ENCODE measurements at regions not wholly inside any gene's neighbourhood (a gene's known extent, or its start where the extent isn't known, plus 50 kb on each side); places are given as distances from the start of the nearest gene placed in this dataset.

GRCh38 chr14:71449316-71450055 lies 482.7 kb upstream of the RGS6 start:
- Mint-ChIP-seq H3K27ac (peak overlapping the region; percentile 44), H3K27me3 (ENCODE audit: insufficient read depth) (no peaks in the 10 kb centered on the region), H3K9me3 (peaks cover 7% of the 10 kb centered on the region; the same call in 1 of the 2 replicates), H3K36me3 (ENCODE audit: low read depth) (peaks cover 4% of the 10 kb centered on the region), H3K4me3 (no peak overlapping the region), H3K4me1 (ENCODE audit: low read depth) (peaks cover 83% of the 10 kb centered on the region)
- no peak for TF ChIP-seq CTCF (IDR thresholded peaks at IDR 0.05)
- no peak for DNase-seq

- Mint-ChIP-seq H3K36me3 (ENCODE audit: low read depth) (peaks cover 4% of the 10 kb centered on the region), H3K4me1 (ENCODE audit: low read depth) (peaks cover 83% of the 10 kb centered on the region), H3K4me3 (no peak overlapping the region), H3K27me3 (ENCODE audit: insufficient read depth) (no peaks in the 10 kb centered on the region), H3K9me3 (peaks cover 7% of the 10 kb centered on the region; the same call in 1 of the 2 replicates), H3K27ac (no peak overlapping the region)
- no peak for DNase-seq
- no peak for TF ChIP-seq CTCF (IDR thresholded peaks at IDR 0.05)
Measured at GRCh38 chr14:71451501-71451900, 480.7 kb upstream of the RGS6 start.

- H3K27ac Mint-ChIP-seq, result peak overlapping the region; percentile 65
- H3K4me1 Mint-ChIP-seq (ENCODE audit: low read depth), result peaks cover 88% of the 10 kb centered on the region
- peaks cover 4% of the 10 kb centered on the region for H3K36me3 Mint-ChIP-seq (ENCODE audit: low read depth)
- no peak for TF ChIP-seq CTCF (IDR thresholded peaks at IDR 0.05)
- no peak for DNase-seq
- H3K9me3 Mint-ChIP-seq, result peaks cover 7% of the 10 kb centered on the region; the same call in 1 of the 2 replicates
- H3K4me3 Mint-ChIP-seq, result peak overlapping the region; percentile 34; the same call in 1 of the 2 replicates
- H3K27me3 Mint-ChIP-seq (ENCODE audit: insufficient read depth), result no peaks in the 10 kb centered on the region; the same call in 1 of the 2 replicates
Measured at GRCh38 chr14:71452539-71452938, 479.7 kb upstream of the RGS6 start.

GRCh38 chr14:71452987-71453386 lies 479.2 kb upstream of the RGS6 start:
- Mint-ChIP-seq H3K27me3 (ENCODE audit: insufficient read depth) (no peaks in the 10 kb centered on the region; the same call in 1 of the 2 replicates), H3K36me3 (ENCODE audit: low read depth) (peaks cover 7% of the 10 kb centered on the region), H3K27ac (peak overlapping the region; percentile 65), H3K9me3 (peaks cover 7% of the 10 kb centered on the region; the same call in 1 of the 2 replicates), H3K4me1 (ENCODE audit: low read depth) (peaks cover 88% of the 10 kb centered on the region), H3K4me3 (peak overlapping the region; percentile 34; the same call in 1 of the 2 replicates)
- no peak for DNase-seq
- TF ChIP-seq CTCF (IDR thresholded peaks at IDR 0.05), result no peak

- H3K27me3 Mint-ChIP-seq (ENCODE audit: insufficient read depth), result no peaks in the 10 kb centered on the region; the same call in 1 of the 2 replicates
- peaks cover 79% of the 10 kb centered on the region for H3K4me1 Mint-ChIP-seq (ENCODE audit: low read depth)
- DNase-seq, result no peak
- H3K4me3 Mint-ChIP-seq, result no peak overlapping the region
- peaks cover 7% of the 10 kb centered on the region; the same call in 1 of the 2 replicates for H3K9me3 Mint-ChIP-seq
- TF ChIP-seq CTCF (IDR thresholded peaks at IDR 0.05), result no peak
- no peak overlapping the region for H3K27ac Mint-ChIP-seq
- H3K36me3 Mint-ChIP-seq (ENCODE audit: low read depth), result peaks cover 10% of the 10 kb centered on the region
Measured at GRCh38 chr14:71454010-71454409, 478.2 kb upstream of the RGS6 start.
